GM21619 (cell line): ENCODE measurements at regions not wholly inside any gene's neighbourhood (a gene's known extent, or its start where the extent isn't known, plus 50 kb on each side); places are given as distances from the start of the nearest gene placed in this dataset.
"Not testable (repeated sequence)": the region's sequence is repeated elsewhere in the genome, so short reads cannot be mapped to it uniquely, and the experiment has no call there.

Source experiments
- ATAC-seq: cut with Tn5 transposase; IDR thresholded peaks from one replicate; pipeline ENCODE4 v1.9.1; 2021; ENCODE audit not compliant: unreplicated experiment

DNA sequence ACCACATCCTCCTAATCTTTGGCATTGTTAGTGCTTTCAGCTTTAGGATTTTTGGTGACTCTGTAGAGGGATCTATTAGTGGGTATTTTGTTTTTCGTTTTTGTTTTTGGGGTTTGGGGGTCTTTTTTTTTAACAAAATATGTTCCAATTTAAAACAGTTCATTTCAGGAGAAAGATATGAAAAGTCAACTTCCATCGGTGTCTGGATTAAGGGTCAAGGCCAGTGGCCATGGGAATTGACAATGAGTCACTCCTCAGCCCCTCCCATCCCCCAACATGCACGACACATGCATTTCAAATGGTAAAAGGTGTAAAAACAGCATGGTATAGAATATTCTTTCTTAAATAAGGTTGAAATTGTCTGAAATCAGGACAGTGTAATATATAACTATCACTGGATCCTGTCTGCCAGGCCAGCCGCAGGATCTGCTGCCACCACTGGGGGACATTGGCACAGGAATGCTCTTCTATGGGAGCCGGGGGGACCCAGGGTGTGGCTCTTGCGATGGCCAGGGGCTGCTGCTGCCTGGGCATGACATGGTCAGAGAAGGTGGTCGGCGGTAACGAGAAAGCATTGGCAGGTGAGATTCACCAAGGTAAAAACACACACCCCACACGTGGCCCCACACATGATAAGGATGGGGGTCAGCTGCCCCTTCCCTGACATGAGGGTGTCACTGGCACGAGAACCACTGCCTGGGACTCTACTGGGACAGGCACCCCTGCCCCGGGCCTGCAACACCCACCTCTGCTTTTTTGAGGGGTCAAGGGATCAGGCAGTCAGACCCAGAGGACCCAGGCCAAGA, 126.2 kb upstream of the KCTD7 start:
- no peak for ATAC-seq

DNA sequence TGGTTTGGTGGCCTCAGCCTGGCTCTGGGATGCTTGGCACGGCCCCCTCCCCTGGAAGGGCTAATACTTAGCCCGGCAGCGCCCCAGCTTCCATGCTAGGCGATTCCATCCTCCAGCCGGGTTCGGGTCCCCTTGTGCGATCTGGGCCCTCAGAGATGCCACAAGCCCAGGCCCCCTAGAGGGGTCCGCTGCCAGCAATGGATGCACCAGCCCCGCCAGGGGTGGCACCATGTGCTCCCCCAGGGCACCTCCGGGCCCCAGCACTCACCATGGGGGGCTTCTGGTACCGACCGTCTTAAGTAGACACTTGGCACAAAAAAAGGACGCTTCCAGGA, 125.7 kb upstream of the KCTD7 start:
- ATAC-seq, result no peak

DNA sequence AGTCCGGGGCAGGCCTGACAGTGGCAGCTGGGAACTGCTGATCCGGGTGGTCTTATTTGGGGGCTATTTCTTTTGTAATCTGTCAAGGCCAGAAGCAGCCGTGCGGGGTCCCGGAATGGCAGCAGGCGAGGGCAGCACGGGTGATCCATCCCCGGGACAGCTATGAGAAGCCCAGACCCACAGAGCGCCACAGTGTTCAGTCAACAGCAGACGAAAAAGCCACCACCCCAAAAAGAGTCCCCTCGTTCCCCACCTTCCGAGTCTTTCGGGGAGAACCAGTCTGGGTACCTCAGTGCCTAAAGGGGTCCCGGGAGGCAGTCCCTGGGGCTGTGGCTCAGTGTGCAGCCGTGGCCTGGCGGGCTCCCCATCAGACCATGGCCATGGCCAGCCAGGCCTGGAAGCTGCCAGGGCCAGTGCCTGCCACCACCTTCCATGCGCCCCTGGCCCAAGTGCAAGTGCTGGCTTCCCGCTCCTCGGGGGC, 125.1 kb upstream of the KCTD7 start:
- ATAC-seq, result no peak

DNA sequence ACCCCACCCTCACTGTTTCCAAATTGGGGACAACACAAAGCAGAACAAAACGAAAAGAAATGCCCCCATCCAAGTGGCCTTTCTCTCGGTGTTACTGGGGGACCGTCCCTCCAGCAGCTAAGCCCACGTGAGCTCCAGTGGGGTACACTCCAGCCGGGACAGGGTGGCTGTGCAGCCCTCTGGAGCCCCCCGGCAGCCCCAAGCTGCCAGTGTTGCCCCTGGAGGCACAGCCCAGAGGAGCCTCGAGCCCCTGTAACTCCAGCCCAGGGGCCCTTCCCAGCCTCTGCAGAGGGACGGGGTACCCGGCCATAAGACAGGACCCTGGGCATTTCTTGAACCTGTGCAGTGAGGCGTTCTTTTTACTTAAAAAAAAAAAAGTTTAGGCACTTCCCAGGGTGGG, 124.5 kb upstream of the KCTD7 start:
- no peak for ATAC-seq

DNA sequence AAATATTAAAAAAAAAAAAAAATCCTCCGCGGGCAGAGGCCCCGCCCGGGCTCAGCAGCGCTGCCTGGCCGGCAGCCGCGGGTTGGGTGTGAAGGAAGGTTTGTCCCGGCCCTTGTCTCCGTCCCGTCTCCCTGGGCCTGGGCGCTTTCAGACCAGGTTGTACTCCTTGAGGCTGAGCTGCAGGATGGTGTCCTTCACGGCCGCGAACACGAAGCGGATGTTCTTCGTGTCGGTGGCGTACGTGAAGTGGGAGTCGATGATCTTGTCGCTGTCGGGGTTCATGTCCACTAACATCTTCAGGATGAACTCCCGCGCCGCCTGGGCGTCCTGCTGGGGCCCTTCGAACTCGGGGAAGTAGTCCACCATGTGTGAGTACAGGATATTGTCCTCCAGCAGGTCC, 123.7 kb upstream of the KCTD7 start:
- no peak for ATAC-seq

DNA sequence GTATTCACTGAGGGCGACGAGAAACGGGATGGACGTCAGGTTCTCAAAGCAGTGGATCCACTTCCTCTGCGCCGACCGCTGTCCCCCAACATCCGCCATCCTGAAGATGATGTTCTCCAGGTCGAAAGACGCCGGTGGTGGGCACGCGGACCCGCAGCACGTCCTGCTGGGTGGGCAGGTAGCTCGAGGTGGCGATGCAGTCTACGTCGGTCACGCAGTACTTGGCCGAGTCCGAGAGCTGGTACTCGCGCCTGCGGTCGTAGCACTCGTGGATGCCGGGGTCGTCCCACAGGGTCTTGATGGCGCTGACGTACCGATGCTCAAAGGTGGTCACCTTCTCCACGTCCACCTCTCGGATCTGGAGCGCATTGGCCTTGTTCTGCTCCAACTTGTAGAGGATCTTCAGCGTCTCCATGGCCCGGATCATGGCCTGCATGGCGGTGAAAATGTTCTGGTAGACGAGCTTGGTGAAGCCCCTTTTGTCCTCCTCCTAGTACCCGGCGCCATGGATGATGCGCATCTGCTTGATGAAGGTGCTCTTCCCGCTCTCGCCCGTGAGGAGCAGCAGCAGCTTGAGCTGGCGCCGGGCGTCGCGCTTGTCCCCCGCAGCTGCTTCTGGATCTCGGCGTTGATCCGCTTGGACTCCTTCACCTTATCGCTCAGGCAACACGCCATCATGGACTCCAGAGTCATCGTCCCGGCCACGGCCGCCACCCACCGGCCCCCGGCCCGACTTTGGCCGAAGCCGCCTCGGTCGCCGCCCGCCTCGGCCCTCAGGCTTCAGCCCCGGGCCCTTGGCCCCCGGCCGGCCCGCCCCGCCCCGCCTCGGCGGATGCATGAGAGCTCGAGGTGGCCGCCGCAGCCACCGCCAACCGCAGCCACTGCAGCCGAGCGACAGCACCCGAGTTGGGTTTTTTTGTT, 122.9 kb upstream of the KCTD7 start:
- ATAC-seq, result no peak

DNA sequence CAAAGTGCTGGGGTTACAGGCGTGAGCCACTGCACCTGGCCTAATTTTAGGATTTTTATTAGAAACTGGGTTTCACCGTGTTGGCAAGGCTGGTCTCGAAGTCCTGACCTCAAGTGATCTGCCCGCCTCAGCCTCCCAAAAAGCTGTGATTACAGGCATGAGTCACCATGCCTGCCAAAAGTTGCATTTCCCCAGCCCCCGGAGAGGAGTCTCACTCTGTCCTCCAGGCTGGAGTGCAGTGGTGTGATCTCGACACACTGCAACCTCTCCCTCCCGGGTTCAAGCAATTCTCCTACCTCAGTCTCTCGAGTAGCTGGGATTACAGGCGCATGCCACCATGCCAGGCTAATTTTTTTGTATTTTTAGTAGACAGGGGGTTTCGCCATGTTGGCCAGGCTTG, 122.0 kb upstream of the KCTD7 start:
- not testable (repeated sequence) for ATAC-seq

DNA sequence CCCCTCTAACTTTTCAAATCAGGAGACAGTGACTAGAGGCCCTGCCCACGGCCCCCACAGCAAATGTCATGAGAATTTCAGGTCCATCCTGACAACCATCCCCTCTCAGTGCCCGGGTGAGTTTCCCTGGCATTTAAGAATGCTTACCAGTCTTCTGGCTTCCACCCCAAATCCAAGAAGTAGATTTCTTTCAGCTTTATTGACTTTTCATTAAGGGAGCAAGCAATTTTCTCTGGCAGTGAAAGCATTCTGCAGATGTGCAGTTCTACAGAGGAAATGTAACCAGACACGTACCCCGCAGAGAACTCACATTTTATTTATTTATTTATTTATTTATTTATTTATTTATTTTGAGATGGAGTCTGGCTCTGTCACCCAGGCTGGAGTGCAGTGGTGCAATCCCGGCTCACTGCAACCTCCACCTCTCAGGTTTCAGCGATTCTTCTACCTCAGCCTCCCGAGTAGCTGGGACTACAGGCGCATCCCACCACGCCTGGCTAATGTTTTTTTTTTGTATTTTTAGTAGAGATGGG, 120.9 kb upstream of the KCTD7 start:
- ATAC-seq, result no peak

DNA sequence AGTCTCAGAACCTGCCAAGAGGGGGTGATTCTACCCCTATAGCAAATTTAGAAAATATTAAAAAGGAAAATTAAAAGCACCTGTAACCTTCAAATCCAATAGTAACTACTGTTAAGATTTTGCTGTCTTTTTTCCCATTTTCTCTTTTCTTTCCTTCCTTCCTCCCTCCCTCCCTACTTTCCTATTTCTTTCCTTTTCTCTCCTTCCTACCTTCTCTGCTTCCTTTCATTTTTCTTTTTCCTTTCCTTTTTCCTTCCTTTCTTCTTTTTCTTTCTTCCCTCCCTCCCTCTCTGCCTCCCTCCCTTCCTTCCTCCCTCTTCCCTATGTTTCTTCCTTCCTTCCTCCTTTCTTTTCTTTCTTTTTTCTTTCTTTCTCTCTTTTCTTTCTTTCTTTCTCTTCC, 120.2 kb upstream of the KCTD7 start:
- no peak for ATAC-seq

DNA sequence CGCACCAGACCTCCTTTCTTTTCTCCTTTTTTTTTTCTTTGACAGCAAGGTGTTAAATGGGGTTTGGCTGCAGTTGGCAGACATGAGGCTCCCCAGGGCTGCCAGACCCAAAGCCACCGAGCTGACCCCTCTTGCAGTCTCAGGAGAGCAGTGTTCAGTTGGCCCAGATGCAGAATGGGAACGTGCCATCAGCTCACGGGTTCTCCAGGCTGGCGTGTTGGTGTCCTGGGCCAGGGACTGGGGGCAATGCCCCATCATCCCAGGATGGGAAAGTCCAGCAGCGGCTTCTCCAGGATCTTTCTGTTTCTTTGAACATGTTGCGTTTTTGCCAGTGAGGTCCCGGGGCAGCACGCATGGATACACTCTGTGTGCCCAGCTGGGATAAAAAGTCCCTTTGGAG, 114.6 kb upstream of the KCTD7 start:
- no peak for ATAC-seq

DNA sequence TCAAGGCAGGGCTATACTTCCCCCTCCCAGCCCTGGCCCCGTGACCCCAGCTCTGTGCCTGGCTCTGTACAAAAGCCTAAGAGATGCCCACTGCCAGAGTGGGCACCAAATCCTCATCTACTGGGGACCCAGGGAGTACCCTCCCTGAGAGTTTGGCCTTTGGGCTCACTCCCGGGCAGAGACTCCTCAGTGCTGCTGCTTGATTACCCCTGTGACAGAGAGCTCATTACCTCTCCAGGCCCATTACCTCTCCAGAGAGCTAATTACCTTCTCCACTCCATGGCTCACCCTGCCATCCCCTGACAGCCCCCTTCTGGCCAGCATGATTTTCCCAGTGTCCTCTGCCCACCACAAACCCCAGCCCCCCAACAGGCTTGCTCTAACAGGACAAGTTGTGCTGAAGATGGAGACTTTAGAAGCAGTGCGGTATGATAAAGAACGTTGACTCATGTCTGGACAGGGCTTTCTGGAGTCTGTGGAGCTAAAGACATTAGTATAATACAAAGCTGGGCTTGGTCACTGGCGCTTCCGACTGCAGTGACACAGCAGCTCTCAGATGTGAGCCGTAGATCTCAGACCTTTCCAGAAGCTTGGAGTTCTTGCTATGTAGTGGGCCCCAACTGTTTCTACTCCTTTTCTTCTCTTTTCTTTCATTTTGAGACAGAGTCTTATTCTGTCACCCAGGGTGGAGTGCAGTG, 111.3 kb upstream of the KCTD7 start:
- no peak for ATAC-seq

DNA sequence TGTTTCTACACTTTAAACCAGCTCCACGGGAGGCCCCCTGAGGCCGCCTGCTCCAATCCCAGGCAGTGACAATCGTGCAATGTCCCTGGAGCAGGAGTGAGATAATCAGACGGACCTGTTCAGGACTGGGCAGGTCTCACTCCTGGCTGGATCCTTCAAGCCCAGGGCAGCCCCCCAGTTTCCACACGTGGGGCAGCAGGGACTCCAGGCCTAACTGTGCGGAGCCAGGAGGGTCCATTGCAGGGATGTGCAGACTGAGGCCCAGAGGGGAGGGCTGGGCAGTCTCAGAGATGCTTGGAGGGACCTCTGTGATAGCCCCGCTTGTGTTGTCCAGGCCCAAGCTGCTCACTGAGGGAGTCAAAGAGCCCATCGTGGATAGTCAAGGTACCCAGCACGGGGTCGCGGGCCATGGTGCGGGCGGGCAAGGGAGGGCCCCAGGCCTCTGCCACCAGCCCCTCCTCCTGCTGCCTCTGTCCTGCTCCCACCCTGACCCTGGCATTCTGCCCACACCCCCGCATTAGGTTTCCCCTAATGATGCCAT, 110.5 kb upstream of the KCTD7 start:
- ATAC-seq, result no peak

DNA sequence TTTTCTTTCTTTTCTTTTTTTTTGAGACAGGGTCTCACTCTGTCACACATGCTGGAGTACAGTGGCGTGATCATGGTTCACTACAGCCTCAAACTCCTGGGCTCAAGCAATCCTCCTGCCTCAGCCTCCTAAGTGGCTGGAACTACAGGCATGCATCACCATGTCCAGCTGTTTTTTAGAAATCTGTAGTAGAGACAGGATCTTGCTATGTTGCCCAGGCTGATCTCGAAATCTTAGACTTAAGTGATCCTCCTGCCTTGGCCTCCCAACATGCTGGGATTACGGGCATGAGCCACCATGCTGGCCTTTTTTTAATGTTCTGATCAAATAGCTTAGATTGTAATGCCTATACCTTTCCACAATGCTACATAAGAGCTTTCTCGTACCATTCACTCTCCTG, 107.0 kb upstream of the KCTD7 start:
- ATAC-seq, result no peak

DNA sequence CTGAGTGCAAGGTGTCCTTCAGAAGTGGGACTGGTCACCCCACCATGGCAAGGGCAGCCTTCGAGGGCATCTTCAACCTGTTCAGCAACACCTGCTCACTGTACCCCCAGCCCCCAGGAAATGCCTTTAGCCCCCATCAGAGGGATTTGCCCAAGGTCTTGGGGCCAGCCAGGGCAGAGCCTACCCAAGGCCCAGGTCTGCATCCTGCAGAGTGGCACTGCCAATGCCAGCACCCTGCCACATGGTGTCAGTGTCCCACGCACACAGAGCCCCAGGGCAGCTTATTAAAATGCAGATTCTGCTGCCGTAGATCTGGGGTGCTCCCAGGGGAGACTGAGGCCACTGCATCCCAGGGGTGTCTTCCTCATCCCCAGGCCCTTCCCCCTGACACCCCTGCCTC, 106.2 kb upstream of the KCTD7 start:
- ATAC-seq, result no peak

DNA sequence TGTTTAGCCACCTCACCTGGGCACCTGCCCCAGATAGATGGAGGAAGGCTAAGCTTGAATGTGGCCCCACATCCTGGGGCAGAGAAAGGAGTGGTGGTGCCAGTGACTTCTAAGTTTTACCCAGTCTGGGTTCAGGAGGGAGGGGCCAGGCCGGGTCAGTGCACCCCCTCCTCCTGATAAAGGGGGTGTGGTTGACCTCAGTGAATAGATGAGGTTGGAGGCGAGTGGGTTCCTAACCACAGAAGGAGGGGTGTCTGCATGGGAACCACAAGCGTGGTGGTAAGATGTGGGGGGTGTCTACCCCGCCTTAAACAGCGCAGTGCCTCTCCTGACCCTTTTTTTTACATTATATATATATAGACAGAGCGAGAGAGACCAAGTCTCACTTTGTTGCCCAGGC, 105.3 kb upstream of the KCTD7 start:
- ATAC-seq, result no peak

DNA sequence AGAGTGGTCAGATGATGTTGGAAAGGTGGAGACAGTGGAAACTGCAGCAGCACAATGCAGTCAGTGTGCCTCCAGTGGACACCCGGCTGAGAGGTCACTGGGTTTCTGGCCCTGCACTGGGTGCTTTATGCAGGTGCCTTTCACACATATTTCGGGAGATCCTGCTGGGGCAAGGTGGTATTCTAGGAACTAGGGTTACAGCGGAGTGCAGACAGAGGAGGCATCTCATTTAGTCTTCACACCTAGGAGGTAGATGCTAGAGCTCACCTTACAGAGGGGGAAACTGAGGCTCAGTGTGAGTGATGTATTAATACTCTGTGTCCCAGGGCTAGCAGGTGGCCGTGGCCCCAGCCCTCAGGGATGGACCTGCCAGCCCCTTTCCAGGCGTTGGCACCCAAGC, 103.9 kb upstream of the KCTD7 start:
- no peak for ATAC-seq

DNA sequence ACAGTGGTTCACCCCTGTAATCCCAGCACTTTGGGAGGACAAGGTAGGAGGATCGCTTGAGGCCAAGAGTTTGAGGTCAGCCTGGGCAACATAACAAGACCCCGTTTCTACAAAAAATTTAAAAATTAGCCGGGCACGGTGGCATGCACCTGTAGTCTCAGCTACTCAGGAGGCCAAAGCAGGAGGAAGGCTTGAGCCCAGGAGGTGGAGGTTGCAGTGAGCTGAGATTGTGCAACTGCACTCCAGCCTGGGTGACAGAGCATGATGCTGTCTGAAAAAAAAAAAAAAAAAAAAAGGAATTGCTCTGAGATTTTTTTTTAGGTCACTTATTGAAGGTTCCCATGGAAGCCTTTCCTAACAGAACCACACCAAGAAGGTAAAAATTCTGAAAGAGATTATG, 101.9 kb upstream of the KCTD7 start:
- ATAC-seq, result not testable (repeated sequence)

DNA sequence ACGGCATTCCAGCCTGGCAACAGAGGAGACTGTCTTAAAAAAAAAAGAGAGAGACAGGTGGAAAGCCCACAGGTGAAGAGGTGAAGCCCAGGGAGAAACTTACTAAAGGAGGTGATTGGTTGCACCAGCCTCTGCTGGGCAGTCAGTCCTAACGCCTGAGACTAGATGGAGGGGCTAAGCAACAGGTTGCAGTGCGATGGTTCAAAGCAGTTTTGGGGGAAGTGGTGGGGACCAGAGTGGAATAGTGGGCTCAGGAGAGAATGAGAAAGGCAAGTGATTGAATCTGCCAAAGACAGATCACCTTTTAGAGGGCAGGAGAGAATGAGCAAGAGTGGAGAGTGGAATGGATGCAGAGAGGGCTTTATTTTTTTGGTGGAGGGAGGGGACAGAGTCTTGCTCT, 100.0 kb upstream of the KCTD7 start:
- no peak for ATAC-seq

DNA sequence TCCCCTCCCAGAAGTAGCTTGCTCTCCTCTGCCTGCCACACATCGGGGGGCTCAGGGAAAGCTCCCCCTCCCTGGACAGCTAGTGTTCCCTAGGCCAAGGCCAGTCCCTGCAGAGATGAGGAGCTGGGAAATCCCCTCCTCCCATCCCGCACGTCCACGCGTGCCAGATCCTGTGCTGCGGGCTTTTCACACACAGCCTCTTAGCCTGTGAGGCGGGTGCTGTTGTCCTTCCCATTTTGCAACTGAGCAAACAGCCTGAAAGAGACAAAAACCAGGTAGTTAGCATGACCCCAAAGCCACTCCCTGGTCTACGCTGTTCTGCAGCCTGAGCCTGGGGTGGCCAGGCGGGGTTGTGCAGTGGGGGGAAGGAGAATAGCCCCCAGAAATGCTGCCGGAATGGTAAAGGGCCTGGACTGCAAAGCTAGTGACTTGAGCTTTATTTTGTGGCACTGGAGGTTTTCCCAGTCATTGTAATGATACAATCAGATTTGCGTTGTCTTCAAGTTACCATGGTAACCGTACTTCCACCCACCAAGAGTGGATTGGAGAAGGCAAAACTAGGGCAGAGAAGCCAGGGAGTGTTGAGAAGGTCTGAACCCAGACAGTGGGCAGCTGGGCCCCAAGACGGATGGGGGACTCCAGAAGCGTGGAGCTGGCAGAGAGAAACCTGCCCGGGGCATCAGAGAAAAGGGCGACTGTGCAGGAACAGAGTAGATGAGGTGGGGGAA, 98.6 kb upstream of the KCTD7 start:
- no peak for ATAC-seq
